HG02610 (cell line): ENCODE measurements at regions not wholly inside any gene's neighbourhood (a gene's known extent, or its start where the extent isn't known, plus 50 kb on each side); places are given as distances from the start of the nearest gene placed in this dataset.

Experiments used
- ATAC-seq: cut with Tn5 transposase; IDR thresholded peaks from one replicate; pipeline ENCODE4 v1.9.1; 2021; ENCODE audit warnings: mild to moderate bottlenecking, moderate library complexity; ENCODE audit not compliant: unreplicated experiment

GRCh38 chr12:25903603-25904245 lies 54.8 kb upstream of the RASSF8 start:
- no peak for ATAC-seq

DNA sequence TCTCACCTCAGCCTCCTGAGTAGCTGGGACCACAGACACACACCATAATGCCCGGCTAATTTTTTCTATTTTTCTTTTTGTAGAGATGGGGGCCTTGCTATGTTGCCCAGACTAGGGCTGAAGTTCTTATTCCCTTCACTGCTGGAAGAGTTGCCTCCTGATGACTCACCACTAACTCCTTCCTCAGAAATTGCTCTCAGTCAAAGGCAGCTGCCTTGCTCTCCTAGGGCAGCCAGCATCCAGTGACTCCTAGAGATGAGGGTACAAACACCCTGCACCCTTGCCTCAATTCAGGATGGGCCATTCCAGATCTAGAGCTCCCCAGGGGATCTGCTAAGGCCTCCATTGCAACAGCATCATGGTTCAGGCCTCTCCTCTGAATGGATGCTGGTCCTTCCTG lies 54.0 kb upstream of the RASSF8 start:
- ATAC-seq = no peak

GRCh38 chr12:25906651-25907340 lies 51.7 kb upstream of the RASSF8 start:
- ATAC-seq = no peak
